HepG2 (cell line): ENCODE measurements at regions not wholly inside any gene's neighbourhood (a gene's known extent, or its start where the extent isn't known, plus 50 kb on each side); places are given as distances from the start of the nearest gene placed in this dataset.
A peak's percentile ranks its signal among the peaks of the same experiment; 100 is the strongest.

Source experiments
- ATF4 ChIP-seq, 2 experiments: fragments of 450-650 bp in 1 of 2; sonication (generic) in 1 of 2; formaldehyde crosslinking; IDR thresholded peaks; 2 replicates each; pipeline versions ENCODE4 v1.5.0 to v1.8.0; 2020 to 2022; ENCODE audit warnings: mild to moderate bottlenecking in 1 of 2, missing genetic modification reagents in 1 of 2
- BCL3 ChIP-seq: sonication (generic); formaldehyde crosslinking; IDR thresholded peaks from 2 replicates; pipeline ENCODE4 v1.5.1; 2020; ENCODE audit warnings: mild to moderate bottlenecking, missing genetic modification reagents, moderate library complexity
- CENPT ChIP-seq: sonication (generic); formaldehyde crosslinking; IDR thresholded peaks from 2 replicates; pipeline ENCODE4 v1.8.0; 2022; ENCODE audit warnings: low read depth, mild to moderate bottlenecking, moderate library complexity, missing genetic modification reagents
- ELF3 ChIP-seq: IDR thresholded peaks from 2 replicates; pipeline ENCODE4 v1.6.1; 2016; ENCODE audit warnings: missing genetic modification reagents, missing compliant biosample characterization
- ETS1 ChIP-seq: sonication (generic); formaldehyde crosslinking; IDR thresholded peaks from 2 replicates; pipeline ENCODE4 v1.4.0; 2020; ENCODE audit warnings: missing genetic modification reagents
- HBP1 ChIP-seq: IDR thresholded peaks from 2 replicates; pipeline ENCODE4 v1.6.1; 2016; ENCODE audit warnings: low read depth, control low read depth
- HMGXB4 ChIP-seq, 2 experiments: sonication (generic) in 1 of 2; formaldehyde crosslinking in 1 of 2; IDR thresholded peaks; 2 replicates each; pipeline versions ENCODE4 v1.4.0 to v1.6.1; 2018 to 2020; ENCODE audit warnings: missing genetic modification reagents in 2 of 2, borderline replicate concordance in 1 of 2, low read depth in 1 of 2, mild to moderate bottlenecking in 1 of 2, missing biosample characterization in 1 of 2
- HOXA7 ChIP-seq: sonication (generic); formaldehyde crosslinking; IDR thresholded peaks from 2 replicates; pipeline ENCODE4 v1.8.1; 2022; ENCODE audit warnings: mild to moderate bottlenecking, missing genetic modification reagents, moderate library complexity
- IRX3 ChIP-seq: sonication (generic); formaldehyde crosslinking; IDR thresholded peaks from 2 replicates; pipeline ENCODE4 v1.8.1; 2023; ENCODE audit warnings: mild to moderate bottlenecking, low read depth, missing genetic modification reagents, borderline replicate concordance
- MXD3 ChIP-seq: IDR thresholded peaks from 2 replicates; pipeline ENCODE4 v1.6.1; 2016; ENCODE audit warnings: mild to moderate bottlenecking, missing biosample characterization, missing genetic modification reagents
- SAP130 ChIP-seq: IDR thresholded peaks from 2 replicates; pipeline ENCODE4 v1.6.1; 2016; ENCODE audit warnings: low read depth
- SOX13 ChIP-seq, 3 experiments: fragments of 450-650 bp in 1 of 3; sonication (generic) in 1 of 3; formaldehyde crosslinking in 1 of 3; IDR thresholded peaks in 2 of 3; conservative IDR thresholded peaks in 1 of 3; 2 replicates each; pipeline versions ENCODE4 v1.5.0 to v1.6.1; 2016 to 2020; ENCODE audit warnings: antibody characterized with exemption in 1 of 3, mild to moderate bottlenecking in 1 of 3, missing compliant biosample characterization in 1 of 3, missing genetic modification reagents in 1 of 3, moderate library complexity in 1 of 3
- ZFP37 ChIP-seq: sonication (generic); formaldehyde crosslinking; IDR thresholded peaks from 2 replicates; pipeline ENCODE4 v1.4.0; 2020; ENCODE audit warnings: missing genetic modification reagents, borderline replicate concordance
- ZIK1 ChIP-seq: sonication (generic); formaldehyde crosslinking; IDR thresholded peaks from 2 replicates; pipeline ENCODE4 v1.5.0; 2020; ENCODE audit warnings: mild to moderate bottlenecking, low read depth, missing genetic modification reagents, borderline replicate concordance
- ZMAT5 ChIP-seq: sonication (generic); formaldehyde crosslinking; IDR thresholded peaks from 2 replicates; pipeline ENCODE4 v1.5.0; 2020; ENCODE audit warnings: mild to moderate bottlenecking, low read depth, missing genetic modification reagents, borderline replicate concordance
- ZNF256 ChIP-seq: sonication (generic); formaldehyde crosslinking; conservative IDR thresholded peaks from 2 replicates; pipeline ENCODE4 v1.4.0; 2020; ENCODE audit warnings: missing genetic modification reagents
- ZNF780A ChIP-seq: sonication (generic); formaldehyde crosslinking; IDR thresholded peaks from 2 replicates; pipeline ENCODE4 v1.8.0; 2022; ENCODE audit warnings: mild to moderate bottlenecking, missing genetic modification reagents, moderate library complexity
- ZXDC ChIP-seq: sonication (generic); formaldehyde crosslinking; IDR thresholded peaks from 2 replicates; pipeline ENCODE4 v1.5.0; 2020; ENCODE audit warnings: mild to moderate bottlenecking, missing genetic modification reagents

GRCh38 chr22:27113211-27113635, 455.8 kb downstream of the MIAT start (continued):
- no peak for TF ChIP-seq HBP1 (CRISPR knock-in tag)
- no peak for TF ChIP-seq ZFP37 (CRISPR knock-in tag)
- no peak for TF ChIP-seq SOX13 (IDR thresholded peaks at IDR 0.05)
- TF ChIP-seq SOX13 (CRISPR knock-in tag; conservative IDR thresholded peaks at IDR 0.05 in 1 of 2, IDR thresholded peaks at IDR 0.05 in 1 of 2): no peak
- no peak for TF ChIP-seq ZMAT5 (CRISPR knock-in tag)
- TF ChIP-seq ZIK1 (CRISPR knock-in tag): no peak
- TF ChIP-seq ZNF256 (CRISPR knock-in tag): no peak
- no peak for TF ChIP-seq MXD3 (CRISPR knock-in tag)
- TF ChIP-seq ATF4 (CRISPR knock-in tag; IDR thresholded peaks at IDR 0.05): peak in 1 of 2 experiments; percentile 20; a peak in 1 of 4 replicates
- no peak for TF ChIP-seq IRX3 (CRISPR knock-in tag)
- 0 out of 2 replicates have a peak, but pooled peaks have one; percentile 22 for TF ChIP-seq SAP130
- no peak for TF ChIP-seq BCL3 (CRISPR knock-in tag)
- TF ChIP-seq ZNF780A (CRISPR knock-in tag): no peak
- TF ChIP-seq CENPT (CRISPR knock-in tag): no peak
- no peak for TF ChIP-seq ETS1 (CRISPR knock-in tag)
- TF ChIP-seq HOXA7 (CRISPR knock-in tag): no peak
- TF ChIP-seq HMGXB4 (CRISPR knock-in tag; IDR thresholded peaks at IDR 0.05; ENCODE audit: borderline replicate concordance in 1 of 2, low read depth in 1 of 2): no peak
- TF ChIP-seq ELF3 (CRISPR knock-in tag): peak; percentile 23; the same call in 1 of the 2 replicates
- no peak for TF ChIP-seq ZXDC (CRISPR knock-in tag)
